HG03095 (cell line): ENCODE measurements at regions not wholly inside any gene's neighbourhood (a gene's known extent, or its start where the extent isn't known, plus 50 kb on each side); places are given as distances from the start of the nearest gene placed in this dataset.
"Not testable (repeated sequence)": the region's sequence is repeated elsewhere in the genome, so short reads cannot be mapped to it uniquely, and the experiment has no call there.

ENCODE experiments used
- ATAC-seq: cut with Tn5 transposase; IDR thresholded peaks from one replicate; pipeline ENCODE4 v1.9.1; 2021; ENCODE audit warnings: moderate library complexity; ENCODE audit not compliant: unreplicated experiment

DNA sequence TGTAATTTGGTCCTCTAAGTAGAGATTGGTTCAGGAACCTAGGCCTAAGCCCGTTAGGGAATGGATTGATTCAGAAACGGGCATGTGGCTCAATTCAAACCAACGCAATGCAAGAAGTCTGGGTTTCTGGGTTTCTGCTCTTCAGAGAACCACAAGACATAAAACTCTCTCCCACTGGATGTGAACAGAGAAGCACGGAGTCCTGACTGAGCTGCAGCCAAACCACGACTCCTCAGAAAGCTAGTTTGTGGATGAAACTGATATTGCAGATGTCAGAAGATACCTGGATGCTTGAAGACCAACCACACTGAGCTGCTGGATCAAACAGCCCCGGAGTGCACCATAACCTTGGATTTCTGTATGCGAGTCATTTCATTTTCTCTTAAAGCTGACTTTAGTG is 50.0 kb downstream of the SOD2 start:
- ATAC-seq = no peak

DNA sequence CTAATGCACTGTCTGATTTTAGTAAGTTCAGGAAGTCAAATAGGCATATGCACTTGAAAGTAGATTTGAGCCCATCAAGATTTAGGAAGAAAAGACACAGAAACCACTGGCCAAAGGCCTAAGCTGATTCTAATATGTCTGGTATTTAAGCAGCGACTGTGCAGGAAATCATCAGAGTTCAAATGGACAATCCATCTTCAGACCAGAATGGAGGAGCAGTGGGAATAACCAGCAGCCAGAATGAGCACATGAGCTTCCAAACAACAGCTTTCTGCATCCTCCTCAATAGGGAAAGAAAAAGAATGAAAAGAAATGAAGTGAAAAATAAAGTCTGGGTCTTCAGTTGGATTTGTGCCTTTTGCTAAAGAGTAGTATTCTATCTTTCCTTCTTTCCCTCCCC is 50.6 kb downstream of the SOD2 start:
- ATAC-seq = no peak

DNA sequence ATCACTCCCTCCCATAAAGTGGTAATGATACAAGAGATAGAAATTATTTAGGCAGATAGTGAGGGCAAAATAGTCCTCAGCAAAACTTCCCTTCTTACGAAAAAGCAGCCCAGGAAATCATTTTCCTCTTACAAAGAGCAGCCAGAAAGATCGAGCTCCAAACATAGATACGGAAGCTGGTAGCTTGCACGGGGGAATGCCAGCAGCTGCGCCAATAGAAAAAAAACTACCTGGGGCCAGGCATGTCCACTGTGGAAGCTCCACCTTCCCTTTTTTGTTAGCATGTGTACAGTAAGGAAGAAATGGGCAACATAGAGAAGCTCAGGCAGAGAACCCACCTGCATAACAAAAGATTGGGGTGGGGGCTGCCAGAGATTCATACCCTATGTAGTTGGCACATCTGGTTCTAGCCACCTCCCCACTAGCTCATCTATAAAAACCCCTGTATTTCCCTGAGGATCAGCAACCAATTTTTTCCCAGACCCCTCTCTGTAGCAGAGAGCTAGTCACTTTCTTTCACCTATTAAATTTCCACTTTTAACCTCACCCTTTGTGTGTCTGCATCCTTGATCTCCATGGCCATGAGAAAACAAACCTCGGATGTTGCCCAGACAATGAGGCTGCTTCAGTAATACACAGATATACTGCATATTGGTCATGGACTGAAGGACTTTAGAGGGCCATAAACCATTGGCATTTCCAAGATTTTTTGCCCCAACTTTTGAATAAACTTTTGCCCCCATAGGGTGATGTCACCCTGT is 52.1 kb downstream of the SOD2 start:
- no peak for ATAC-seq

DNA sequence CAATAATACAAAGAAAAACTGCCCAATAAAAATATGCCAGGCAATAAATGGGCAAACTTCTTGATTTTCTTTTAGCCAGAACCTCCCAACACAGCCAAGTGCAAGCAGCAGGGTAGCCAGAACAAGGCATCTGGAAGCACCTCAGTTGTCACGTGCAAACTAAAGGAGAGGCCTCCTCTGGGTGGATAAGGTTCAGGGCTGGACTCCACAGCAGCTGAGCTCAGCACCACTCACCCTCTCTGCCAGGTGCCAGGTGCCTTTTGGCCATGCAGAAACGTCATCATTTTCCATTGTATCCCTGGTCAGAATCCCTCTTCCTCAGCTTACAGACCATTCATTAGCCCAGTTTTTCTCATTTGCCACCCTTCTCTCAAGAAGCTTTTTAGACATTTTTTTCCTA is 52.7 kb downstream of the SOD2 start:
- no peak for ATAC-seq

DNA sequence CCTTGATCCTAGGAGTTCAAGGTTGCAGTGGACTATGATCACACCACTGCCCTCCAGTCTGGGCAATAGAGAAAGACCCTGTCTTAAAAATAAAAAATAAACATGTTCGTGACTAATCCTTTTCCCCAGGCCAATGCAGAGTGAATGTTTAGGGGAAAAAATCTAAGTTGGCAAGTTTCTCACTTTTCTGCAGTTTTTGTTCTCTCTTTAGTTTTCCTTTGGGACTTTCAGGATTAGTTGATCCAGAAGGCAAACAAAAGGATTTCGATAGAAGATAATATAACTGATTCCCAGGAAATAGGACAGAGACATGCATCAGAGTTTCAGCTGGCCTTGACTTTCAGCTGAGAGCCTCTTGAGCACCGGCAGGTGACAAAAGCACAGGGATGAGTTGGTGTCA is 53.3 kb downstream of the SOD2 start:
- ATAC-seq = no peak

DNA sequence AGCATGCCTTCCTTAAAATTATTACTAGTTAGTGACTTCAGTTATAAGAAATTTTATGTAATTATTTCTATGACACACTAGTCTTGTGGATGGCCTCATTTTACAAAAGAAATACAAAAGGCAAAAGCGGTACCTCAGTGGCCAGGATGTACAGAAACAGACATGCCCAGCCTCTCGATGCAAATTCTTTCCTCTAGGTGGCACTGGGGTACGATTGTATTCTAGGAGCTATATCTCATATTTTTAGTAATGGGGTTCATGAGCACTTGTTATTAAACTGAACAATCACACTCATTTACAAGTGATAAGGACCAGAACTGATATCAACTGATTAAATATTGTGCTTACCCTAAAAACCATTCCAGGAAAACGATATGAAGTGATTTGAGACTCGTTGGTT is 59.8 kb downstream of the SOD2 start:
- no peak for ATAC-seq

DNA sequence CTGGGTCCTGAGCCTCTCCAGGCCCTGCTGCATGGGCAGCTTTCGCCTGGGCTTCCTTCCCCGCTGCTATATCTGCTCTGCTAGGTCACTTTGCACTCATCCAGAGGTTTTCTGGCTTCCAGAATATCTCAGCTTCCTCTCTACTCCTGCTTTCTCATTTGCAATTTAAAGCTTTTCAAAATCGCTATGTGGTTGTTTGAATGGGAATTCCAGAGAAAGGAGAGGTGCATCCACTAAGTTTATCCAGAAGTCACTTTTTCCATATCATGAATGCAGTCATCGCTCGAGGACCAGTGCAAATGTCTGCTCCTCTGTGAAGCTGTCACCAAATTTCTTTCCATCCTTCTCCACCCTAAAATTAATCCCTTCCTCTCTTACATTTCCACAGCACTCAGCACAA is 61.2 kb downstream of the SOD2 start:
- ATAC-seq = no peak

DNA sequence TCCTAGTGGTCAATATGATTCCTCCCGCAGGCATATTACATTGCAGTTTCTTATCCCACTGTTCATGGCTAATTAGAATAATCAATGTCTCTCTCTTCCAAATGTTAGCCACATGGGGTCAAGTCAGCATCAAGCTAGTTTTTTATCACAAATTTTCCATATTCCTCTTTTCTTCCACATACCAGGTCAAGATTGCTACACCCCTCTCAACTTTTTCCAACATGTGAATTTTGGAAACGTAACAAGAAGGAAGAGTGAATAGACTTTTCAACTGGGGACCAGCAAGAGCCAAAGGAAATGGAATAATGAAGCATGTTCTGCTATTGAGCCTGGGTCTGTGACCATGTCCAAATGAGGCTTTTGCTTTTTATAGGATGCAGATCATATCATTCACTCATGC is 65.1 kb downstream of the SOD2 start:
- ATAC-seq = no peak

DNA sequence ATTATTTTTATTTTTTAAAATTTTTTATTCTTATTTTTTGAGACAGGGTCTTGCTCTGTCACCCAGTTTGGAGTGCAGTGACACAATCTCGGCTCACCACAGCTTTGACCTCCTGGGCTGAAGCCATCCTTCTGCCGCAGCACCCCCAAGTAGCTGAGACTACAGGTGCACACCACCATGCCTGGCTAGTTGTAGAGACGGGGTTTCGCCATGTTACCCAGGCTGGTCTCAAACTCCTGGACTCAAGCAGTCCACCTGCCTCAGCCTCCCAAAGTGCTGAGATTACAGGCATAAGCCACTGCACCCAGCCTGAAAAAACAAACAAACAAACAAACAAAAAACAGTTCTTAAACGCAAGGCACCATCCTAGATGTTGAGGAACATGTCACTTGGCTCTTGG is 66.5 kb downstream of the SOD2 start:
- ATAC-seq = not testable (repeated sequence)

DNA sequence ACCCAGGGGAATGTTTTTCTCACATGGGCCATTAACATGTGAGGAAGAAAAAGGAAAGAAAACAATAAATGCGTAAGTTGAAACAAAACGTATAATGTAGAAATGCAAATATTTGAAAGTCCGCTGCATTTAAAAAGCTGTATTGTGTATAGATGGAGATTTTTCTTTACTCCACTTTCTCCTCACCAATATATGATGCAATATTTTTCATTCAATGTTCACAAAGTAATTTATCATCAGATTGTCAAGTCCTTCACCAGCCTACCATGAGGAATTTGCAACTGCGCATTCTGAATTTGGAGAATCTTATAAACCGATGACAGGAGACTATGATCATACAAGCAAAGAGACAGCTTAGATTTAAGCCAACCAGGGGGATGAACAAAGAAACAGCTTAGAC is 69.9 kb downstream of the SOD2 start:
- no peak for ATAC-seq

DNA sequence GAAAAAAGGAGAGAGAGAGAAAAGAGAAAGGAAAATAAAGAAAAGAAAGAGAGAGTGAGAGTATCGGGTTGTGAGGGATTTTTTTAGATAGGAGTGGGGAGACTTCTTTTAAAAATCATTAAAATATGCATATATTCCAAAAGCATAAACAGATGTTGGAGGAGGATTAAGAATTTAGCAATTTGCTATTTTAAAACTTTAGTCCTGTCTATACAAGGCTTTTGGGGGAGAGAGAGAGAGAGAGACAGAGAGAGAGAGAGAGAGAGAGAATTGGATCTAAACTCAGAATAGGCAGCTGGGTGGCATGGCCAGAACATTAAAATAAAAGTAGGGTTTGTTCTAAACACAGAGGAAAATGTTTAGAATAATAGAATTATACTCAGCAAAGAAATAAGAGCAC is 72.1 kb downstream of the SOD2 start:
- no peak for ATAC-seq

DNA sequence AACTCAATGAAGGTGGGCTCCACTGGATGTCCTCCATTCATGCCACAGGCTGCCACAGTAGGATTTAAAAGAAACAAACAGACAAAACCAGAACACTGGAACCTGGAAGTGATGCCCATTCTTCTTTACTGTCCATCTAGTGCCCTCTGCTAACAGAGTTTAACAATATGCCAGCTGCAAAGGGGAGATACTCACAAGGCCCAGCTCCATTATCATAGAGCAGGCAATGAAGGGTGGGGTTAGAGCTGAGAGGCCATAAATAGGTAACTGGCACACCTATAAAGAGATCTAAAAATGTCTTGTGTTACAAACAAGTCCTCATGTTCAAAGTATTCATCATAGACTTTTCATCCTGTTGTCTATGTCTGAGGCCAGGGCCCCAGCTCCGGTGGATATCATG is 75.6 kb downstream of the SOD2 start:
- ATAC-seq = no peak

DNA sequence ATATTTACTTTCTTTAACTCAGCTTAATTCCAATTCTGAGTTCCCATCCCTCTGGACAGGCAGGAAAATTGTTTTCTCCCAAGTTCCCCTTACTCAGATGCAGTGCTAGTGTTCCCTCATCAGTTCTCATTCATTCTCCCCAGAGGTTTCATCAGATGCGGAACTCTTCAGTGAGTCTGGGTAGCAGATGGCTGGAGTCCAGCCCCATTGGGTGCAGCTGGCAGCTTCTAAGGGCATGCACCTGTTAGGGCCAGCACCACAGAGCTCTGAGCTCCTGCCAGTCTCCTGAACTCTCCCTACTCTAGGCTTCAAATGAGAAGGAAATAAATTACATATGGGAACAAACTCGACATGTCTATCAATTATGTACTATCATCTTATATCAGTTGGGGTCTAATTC is 76.6 kb downstream of the SOD2 start:
- no peak for ATAC-seq

DNA sequence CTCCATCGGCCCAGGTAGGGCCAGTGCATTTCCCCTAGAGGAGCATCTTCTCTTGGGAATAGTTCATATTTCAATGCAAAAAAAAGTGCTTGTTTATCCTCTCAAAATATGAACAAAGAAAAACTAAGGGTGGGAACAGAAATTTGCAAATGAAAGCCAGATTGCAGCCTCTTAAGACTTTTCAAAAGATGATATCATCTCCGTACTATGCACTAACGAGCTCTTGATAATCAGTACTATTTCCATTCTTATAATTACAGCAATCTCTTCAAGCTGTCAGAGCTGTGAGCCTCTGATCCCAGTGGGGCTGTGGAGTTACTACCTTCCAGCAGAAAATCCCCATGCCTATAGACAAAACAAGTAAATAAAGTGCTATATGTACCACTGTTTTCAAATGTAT is 77.1 kb downstream of the SOD2 start:
- ATAC-seq = no peak

DNA sequence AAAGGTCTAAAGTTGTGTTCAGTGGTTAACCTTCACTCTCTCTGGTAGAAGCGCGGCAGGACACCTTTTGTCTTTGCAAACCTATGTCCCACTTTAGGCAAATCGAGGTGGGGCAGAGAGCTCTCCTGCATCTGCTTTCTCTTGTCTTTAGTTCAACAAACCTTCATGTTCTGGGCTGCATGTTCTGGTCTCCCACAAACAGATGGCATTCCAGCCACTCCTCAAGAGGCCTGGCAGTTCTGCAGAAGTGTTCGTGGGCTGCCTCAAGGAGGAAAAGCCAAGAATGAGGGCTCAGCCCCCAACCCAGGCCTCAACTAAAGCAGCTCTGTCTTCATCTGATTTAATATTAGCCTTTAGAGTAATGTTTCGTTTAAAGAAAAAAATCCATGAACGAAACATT is 82.2 kb downstream of the SOD2 start:
- ATAC-seq = no peak

DNA sequence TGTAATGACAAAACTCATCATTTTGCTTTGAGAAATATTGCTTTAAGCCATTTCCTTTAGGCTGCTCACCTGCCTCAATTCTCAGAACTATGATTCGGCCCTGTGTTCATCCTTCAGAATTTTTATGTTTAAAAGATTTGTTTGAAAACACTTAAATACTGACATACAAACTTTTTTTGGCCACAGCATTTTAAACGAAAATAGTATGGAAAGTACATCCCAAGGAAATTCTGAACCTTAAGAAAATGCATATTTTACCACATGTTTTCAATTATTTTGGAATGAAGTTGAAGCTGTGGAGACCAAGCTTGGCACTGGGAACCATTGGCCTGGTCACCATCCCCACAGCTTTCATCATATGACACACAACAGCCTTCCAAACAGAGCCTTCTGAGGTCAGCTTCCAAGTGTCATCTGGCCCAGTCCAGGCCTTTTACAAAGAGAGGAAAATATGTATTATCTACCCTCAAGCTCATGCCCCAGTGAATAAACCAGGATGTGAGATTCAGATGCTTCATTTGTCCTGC is 83.3 kb downstream of the SOD2 start:
- ATAC-seq = no peak

DNA sequence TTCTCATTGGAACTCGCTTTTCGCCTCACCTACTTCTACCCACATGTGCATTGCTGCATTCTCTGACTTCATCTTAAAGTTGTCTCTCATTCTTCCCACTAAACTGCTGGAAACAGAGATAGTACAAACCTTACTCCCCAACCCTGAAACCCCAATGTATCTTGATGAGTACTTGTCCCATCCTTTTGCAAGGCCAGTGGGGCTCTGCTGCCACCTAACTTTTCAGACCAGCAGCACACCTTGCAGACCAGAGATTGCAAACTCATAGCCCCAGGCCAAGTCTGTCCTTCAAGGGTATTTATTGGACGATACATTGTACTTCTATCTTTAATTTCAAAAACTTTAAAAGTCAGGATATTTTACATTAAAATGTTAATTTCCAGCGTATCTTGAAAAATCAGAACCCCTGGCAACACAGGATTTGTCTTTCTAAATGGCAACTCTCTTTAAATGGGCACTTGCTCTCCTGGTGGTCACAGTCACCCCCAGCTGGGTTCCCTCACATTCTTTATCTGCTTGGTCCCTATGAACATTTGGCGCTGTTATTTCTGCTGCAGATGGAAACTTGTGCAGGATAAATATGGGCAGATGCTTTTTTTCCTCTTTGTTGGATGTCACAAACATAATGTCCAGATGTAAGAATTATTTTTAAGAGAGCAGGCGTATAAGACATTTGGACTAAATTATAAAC is 83.9 kb downstream of the SOD2 start:
- ATAC-seq = no peak

DNA sequence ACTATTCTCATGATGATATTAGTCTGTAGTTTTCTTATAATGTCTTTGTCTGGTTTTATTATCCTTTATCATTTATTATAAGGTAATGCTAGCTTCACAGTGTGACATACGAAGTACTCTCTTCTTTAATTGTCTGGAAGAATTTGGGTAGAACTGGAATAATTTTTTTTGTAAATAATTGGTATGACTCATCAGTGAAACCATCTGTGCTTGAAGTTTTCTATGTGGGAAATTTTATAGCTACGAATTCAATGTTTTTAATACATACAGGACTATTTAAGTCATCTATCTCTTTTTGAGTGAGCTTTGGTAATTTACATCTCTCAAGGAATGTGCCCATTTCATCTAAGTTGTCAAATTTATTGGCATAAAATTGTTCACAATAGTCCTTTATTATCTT is 86.3 kb downstream of the SOD2 start:
- ATAC-seq = no peak

DNA sequence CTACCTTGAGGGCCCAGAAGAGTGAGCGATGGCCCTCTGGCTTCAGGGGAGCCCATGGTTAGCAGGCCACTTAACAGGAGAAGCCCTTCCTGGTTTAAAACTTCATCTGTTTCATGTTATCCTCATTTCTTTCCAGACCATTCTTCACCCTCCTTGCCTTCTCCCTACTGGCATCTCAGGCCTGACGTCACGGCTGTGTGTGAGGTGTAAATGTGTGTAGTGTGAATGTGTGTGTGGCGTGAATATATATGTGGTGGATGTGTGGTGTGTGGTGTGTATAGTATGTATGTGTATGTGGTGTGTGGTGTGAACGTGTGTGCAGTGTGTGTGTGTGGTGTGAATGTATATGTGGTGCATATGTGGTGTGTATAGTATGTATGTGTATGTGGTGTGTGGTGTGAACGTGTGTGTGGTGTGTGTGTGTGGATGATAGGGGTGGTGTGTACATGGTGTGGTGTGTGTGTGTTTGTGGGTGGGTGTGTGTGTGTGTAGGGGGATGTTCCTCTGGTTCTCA is 88.5 kb downstream of the SOD2 start:
- no peak for ATAC-seq

DNA sequence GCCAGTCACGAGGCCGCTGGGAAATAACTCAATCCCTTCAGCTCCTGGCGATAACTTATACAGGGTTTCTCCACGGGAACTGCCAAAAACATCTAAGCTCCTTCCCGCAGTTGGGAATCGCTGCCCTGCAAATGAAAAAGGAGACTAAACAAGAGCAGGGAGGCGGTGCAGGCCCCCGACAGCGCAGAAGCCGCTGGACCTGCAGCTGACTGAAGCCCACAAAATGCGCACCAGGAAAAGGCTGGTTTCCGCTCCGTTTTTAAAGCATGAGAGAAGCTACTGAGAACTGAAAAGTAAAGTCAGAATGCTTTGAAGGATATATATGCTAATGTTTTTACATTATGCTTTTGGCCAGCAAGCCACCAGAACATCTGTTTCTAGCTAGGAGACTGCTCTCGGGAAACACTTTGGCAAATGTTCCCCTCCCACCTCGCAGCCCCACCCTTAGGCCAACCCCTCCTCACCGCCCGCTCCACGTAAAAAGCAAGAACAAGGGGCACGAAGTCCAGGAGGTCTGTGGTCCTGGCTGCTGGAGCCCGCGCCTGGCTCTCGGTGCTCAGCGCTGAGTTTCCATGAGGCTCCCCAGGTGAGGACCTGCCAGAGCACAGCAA is 90.5 kb downstream of the SOD2 start:
- no peak for ATAC-seq

DNA sequence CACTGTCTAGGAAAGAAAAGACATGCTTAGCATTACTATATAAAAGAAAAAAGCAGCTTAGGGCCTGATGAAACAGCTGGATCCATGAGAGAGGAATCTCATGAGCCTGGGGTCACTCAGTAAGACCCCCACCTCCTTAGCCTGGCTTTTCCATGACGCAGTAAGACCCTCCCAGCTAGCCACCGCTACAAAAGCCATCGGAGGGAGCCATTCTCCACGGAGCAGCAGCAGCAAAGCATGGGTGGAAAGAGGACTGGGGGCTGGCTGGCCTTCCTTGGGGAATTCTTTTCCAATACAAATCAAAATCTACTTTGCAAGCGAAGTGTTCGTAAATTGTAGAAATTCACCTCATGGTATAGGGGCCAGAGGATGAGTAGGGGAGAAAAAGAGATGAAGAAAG is 91.8 kb downstream of the SOD2 start:
- no peak for ATAC-seq

DNA sequence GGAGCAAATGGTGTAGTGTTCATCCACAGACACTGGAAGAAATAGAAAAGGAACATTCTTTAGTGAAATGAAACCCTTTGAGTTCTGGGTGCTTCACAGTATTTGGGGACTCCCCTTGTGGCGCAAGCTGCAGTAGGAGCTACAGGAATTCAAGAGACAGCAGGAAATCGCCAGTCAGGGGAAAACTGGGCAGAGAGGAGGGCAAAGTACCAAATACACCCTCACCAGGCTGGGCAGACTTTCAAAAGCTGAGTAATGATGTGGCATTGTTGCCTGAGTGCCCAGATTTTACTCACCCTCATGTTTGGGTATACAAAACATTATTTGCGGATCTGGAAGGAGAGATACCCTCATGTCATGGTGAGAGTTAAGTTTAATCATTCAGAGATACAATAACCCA is 97.9 kb downstream of the SOD2 start:
- no peak for ATAC-seq
